H9 (cell line): ENCODE measurements at regions not wholly inside any gene's neighbourhood (a gene's known extent, or its start where the extent isn't known, plus 50 kb on each side); places are given as distances from the start of the nearest gene placed in this dataset.

ENCODE experiments used
- DNase-seq: peaks from one replicate; pipeline ENCODE4 v3.0.0-alpha.2; 2017
- H2AFZ ChIP-seq: one replicate; pipeline ENCODE4 v1.6.1; 2013; ENCODE audit warnings: mild to moderate bottlenecking, low read length, control low read depth, moderate library complexity
- H2AK5ac ChIP-seq: 2 replicates; pipeline ENCODE4 v1.6.1; 2013; ENCODE audit warnings: low read length, control low read depth, mixed read lengths; ENCODE audit not compliant: insufficient read length
- H2BK120ac ChIP-seq: one replicate; pipeline ENCODE4 v1.6.1; 2013; ENCODE audit warnings: low read depth, mild to moderate bottlenecking, low read length, control low read depth, inconsistent platforms; ENCODE audit not compliant: poor library complexity, severe bottlenecking
- H2BK12ac ChIP-seq: 2 replicates; pipeline ENCODE4 v1.6.1; 2013; ENCODE audit warnings: low read length, control low read depth, mixed read lengths, low read depth; ENCODE audit not compliant: insufficient read length
- H2BK15ac ChIP-seq: 2 replicates; pipeline ENCODE4 v1.6.1; 2013; ENCODE audit warnings: low read depth, low read length, control low read depth
- H2BK20ac ChIP-seq: one replicate; pipeline ENCODE4 v1.6.1; 2013; ENCODE audit warnings: low read depth, mild to moderate bottlenecking, low read length, control low read depth, inconsistent platforms; ENCODE audit not compliant: poor library complexity, severe bottlenecking
- H2BK5ac ChIP-seq: 2 replicates; pipeline ENCODE4 v1.6.1; 2013; ENCODE audit warnings: low read length, control low read depth, mixed read lengths; ENCODE audit not compliant: insufficient read length
- H3K14ac ChIP-seq: 2 replicates; pipeline ENCODE4 v1.6.1; 2013; ENCODE audit warnings: low read length, control low read depth; ENCODE audit not compliant: insufficient read depth
- H3K18ac ChIP-seq: 2 replicates; pipeline ENCODE4 v1.6.1; 2013; ENCODE audit warnings: low read depth, mild to moderate bottlenecking, mixed read lengths, low read length, control low read depth; ENCODE audit not compliant: insufficient read length
- H3K23ac ChIP-seq: 2 replicates; pipeline ENCODE4 v1.6.1; 2013; ENCODE audit warnings: low read length, control low read depth, mixed read lengths, low read depth; ENCODE audit not compliant: insufficient read length
- H3K23me2 ChIP-seq: 2 replicates; pipeline ENCODE4 v1.6.1; 2013; ENCODE audit warnings: low read depth, mild to moderate bottlenecking, mixed read lengths, low read length, control low read depth; ENCODE audit not compliant: insufficient read length, poor library complexity, severe bottlenecking
- H3K27ac ChIP-seq: 2 replicates; pipeline ENCODE4 v1.5.1; 2013; ENCODE audit warnings: low read length, control low read depth, mixed read lengths, low read depth; ENCODE audit not compliant: insufficient read length
- H3K27me3 ChIP-seq: 2 replicates; pipeline ENCODE4 v1.6.1; 2013; ENCODE audit warnings: low read length, control low read depth, inconsistent platforms; ENCODE audit not compliant: insufficient read depth
- H3K4ac ChIP-seq: 2 replicates; pipeline ENCODE4 v1.6.1; 2013; ENCODE audit warnings: low read depth, mild to moderate bottlenecking, control low read depth, inconsistent platforms, low read length, moderate library complexity
- H3K4me1 ChIP-seq: 2 replicates; pipeline ENCODE4 v1.6.1; 2013; ENCODE audit warnings: low read length, control low read depth, inconsistent platforms; ENCODE audit not compliant: insufficient read depth
- H3K4me2 ChIP-seq: 2 replicates; pipeline ENCODE4 v1.6.1; 2013; ENCODE audit warnings: low read length, control low read depth, mixed read lengths; ENCODE audit not compliant: insufficient read length, insufficient read depth
- H3K56ac ChIP-seq: 2 replicates; pipeline ENCODE4 v1.6.1; 2013; ENCODE audit warnings: low read depth, mild to moderate bottlenecking, mixed read lengths, low read length, control low read depth; ENCODE audit not compliant: insufficient read length
- H3K79me1 ChIP-seq: 2 replicates; pipeline ENCODE4 v1.6.1; 2013; ENCODE audit warnings: low read depth, mild to moderate bottlenecking, moderate library complexity, low read length, control low read depth, inconsistent platforms; ENCODE audit not compliant: insufficient read depth, poor library complexity, severe bottlenecking
- H3K79me2 ChIP-seq: 2 replicates; pipeline ENCODE4 v1.6.1; 2013; ENCODE audit warnings: low read length, control low read depth, inconsistent platforms; ENCODE audit not compliant: insufficient read depth
- H3K9ac ChIP-seq: 2 replicates; pipeline ENCODE4 v1.6.1; 2013; ENCODE audit warnings: low read length, control low read depth, mixed read lengths; ENCODE audit not compliant: insufficient read length; ENCODE audit errors: extremely low read depth
- H3K9me3 ChIP-seq: one replicate; pipeline ENCODE4 v1.6.1; 2013; ENCODE audit warnings: low read depth, low read length, inconsistent platforms; ENCODE audit not compliant: control insufficient read depth
- H3T11ph ChIP-seq: one replicate; pipeline ENCODE4 v1.6.1; 2013; ENCODE audit warnings: mild to moderate bottlenecking, low read length, control low read depth, inconsistent platforms
- H4K20me1 ChIP-seq: one replicate; pipeline ENCODE4 v1.6.1; 2013; ENCODE audit not compliant: control insufficient read depth, insufficient read length, insufficient read depth
- H4K5ac ChIP-seq: 2 replicates; pipeline ENCODE4 v1.6.1; 2013; ENCODE audit warnings: low read depth, mild to moderate bottlenecking, mixed read lengths, low read length, control low read depth; ENCODE audit not compliant: insufficient read length
- H4K8ac ChIP-seq: replicated peaks from 2 replicates; pipeline ENCODE4 v1.6.1; 2013; ENCODE audit warnings: low read length, control low read depth, mixed read lengths, low read depth; ENCODE audit not compliant: insufficient read length
- H4K91ac ChIP-seq: 2 replicates; pipeline ENCODE4 v1.6.1; 2013; ENCODE audit warnings: low read depth, mild to moderate bottlenecking, moderate library complexity, mixed read lengths, low read length, control low read depth; ENCODE audit not compliant: insufficient read length
- H3K27ac Mint-ChIP-seq, 3 experiments: 2 replicates in 2 of 3; 3 replicates in 1 of 3; pipeline ENCODE4 v1.8.0; 2020 to 2021; ENCODE audit warnings: mixed read lengths in 3 of 3, mild to moderate bottlenecking in 1 of 3, moderate library complexity in 1 of 3
- H3K27me3 Mint-ChIP-seq: 2 replicates; pipeline ENCODE4 v1.8.0; 2021; ENCODE audit warnings: low read depth, mild to moderate bottlenecking, moderate library complexity, mixed read lengths
- H3K36me3 Mint-ChIP-seq, 3 experiments: 2 replicates in 2 of 3; 3 replicates in 1 of 3; pipeline ENCODE4 v1.8.0; 2020 to 2021; ENCODE audit warnings: low read depth in 3 of 3, mixed read lengths in 3 of 3; ENCODE audit not compliant: insufficient read depth in 1 of 3
- H3K4me1 Mint-ChIP-seq, 2 experiments: 2 replicates each; pipeline ENCODE4 v1.8.0; 2020; ENCODE audit warnings: mixed read lengths in 2 of 2
- H3K4me3 Mint-ChIP-seq, 2 experiments: 2 replicates in 1 of 2; 3 replicates in 1 of 2; pipeline ENCODE4 v1.8.0; 2020 to 2021; ENCODE audit warnings: mild to moderate bottlenecking in 2 of 2, mixed read lengths in 2 of 2, moderate library complexity in 1 of 2
- H3K9me3 Mint-ChIP-seq, 2 experiments: 2 replicates in 1 of 2; 3 replicates in 1 of 2; pipeline ENCODE4 v1.8.0; 2020; ENCODE audit warnings: mild to moderate bottlenecking in 2 of 2, mixed read lengths in 2 of 2, moderate library complexity in 1 of 2
- WGBS: extraction: QIAGEN DNeasy Blood & Tissue Kit; methylation state at CpG from one replicate; pipeline ENCODE4 v1.1.7; 2013; ENCODE audit warnings: missing lambda C conversion rate, low lambda C conversion rate, mixed read lengths; ENCODE audit not compliant: insufficient read length; ENCODE audit errors: extremely low coverage; 5-methylcytosine and 5-hydroxymethylcytosine counted together
- TF ChIP-seq, protein P1 (sequence below): fragments of 200-600 bp; sonication (generic); conservative IDR thresholded peaks from 3 replicates; pipeline ENCODE4 v1.8.0; 2021; ENCODE audit warnings: antibody characterized with exemption, mild to moderate bottlenecking

- TF ChIP-seq, protein P1, sequence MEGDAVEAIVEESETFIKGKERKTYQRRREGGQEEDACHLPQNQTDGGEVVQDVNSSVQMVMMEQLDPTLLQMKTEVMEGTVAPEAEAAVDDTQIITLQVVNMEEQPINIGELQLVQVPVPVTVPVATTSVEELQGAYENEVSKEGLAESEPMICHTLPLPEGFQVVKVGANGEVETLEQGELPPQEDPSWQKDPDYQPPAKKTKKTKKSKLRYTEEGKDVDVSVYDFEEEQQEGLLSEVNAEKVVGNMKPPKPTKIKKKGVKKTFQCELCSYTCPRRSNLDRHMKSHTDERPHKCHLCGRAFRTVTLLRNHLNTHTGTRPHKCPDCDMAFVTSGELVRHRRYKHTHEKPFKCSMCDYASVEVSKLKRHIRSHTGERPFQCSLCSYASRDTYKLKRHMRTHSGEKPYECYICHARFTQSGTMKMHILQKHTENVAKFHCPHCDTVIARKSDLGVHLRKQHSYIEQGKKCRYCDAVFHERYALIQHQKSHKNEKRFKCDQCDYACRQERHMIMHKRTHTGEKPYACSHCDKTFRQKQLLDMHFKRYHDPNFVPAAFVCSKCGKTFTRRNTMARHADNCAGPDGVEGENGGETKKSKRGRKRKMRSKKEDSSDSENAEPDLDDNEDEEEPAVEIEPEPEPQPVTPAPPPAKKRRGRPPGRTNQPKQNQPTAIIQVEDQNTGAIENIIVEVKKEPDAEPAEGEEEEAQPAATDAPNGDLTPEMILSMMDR, result peak; percentile 58
- no peak overlapping the region for H4K91ac ChIP-seq
- DNase-seq, result peak; percentile 27
- Mint-ChIP-seq H3K27me3 (no peaks in the 10 kb centered on the region; the same call in 1 of the 2 replicates), H3K4me3 (no peak overlapping the region), H3K4me1 (no peaks in the 10 kb centered on the region), H3K9me3 (no peaks in the 10 kb centered on the region), H3K36me3 (no peaks in the 10 kb centered on the region), H3K27ac (no peak overlapping the region)
- H2BK20ac ChIP-seq, result no peak overlapping the region
- no peak overlapping the region for H4K8ac ChIP-seq
- H2AK5ac ChIP-seq, result no peak overlapping the region
- H3K23ac ChIP-seq, result no peak overlapping the region
- no peak overlapping the region for H3K14ac ChIP-seq
- H3K56ac ChIP-seq, result no peak overlapping the region
- WGBS, result no CpG with 5 or more reads among the region's 1 CpG
- H3K9ac ChIP-seq, result no peak overlapping the region
- no peak overlapping the region for H2AFZ ChIP-seq
- no peak overlapping the region for H3K27ac ChIP-seq
- no peak overlapping the region for H2BK15ac ChIP-seq
- H3K4me1 ChIP-seq, result no peaks in the 10 kb centered on the region
- no peak overlapping the region for H3T11ph ChIP-seq
- H3K9me3 ChIP-seq, result no peaks in the 10 kb centered on the region
- H3K79me2 ChIP-seq, result no peaks in the 10 kb centered on the region
- no peaks in the 10 kb centered on the region for H3K79me1 ChIP-seq
- H3K4me2 ChIP-seq, result no peak overlapping the region
- H2BK12ac ChIP-seq, result no peak overlapping the region
- H2BK120ac ChIP-seq, result no peak overlapping the region
- no peaks in the 10 kb centered on the region for H3K27me3 ChIP-seq
- no peaks in the 10 kb centered on the region for H4K20me1 ChIP-seq
- no peaks in the 10 kb centered on the region for H3K23me2 ChIP-seq
- no peak overlapping the region for H3K4ac ChIP-seq
- H2BK5ac ChIP-seq, result no peak overlapping the region
- no peak overlapping the region for H3K18ac ChIP-seq
- H4K5ac ChIP-seq, result no peak overlapping the region
These were observed 501.4 kb downstream of the TTLL7 start for GRCh38 chr1:83497563-83497962.
